ENCODE measurements at regions not wholly inside any gene's neighbourhood (a gene's known extent, or its start where the extent isn't known, plus 50 kb on each side); places are given as distances from the start of the nearest gene placed in this dataset.

DNA sequence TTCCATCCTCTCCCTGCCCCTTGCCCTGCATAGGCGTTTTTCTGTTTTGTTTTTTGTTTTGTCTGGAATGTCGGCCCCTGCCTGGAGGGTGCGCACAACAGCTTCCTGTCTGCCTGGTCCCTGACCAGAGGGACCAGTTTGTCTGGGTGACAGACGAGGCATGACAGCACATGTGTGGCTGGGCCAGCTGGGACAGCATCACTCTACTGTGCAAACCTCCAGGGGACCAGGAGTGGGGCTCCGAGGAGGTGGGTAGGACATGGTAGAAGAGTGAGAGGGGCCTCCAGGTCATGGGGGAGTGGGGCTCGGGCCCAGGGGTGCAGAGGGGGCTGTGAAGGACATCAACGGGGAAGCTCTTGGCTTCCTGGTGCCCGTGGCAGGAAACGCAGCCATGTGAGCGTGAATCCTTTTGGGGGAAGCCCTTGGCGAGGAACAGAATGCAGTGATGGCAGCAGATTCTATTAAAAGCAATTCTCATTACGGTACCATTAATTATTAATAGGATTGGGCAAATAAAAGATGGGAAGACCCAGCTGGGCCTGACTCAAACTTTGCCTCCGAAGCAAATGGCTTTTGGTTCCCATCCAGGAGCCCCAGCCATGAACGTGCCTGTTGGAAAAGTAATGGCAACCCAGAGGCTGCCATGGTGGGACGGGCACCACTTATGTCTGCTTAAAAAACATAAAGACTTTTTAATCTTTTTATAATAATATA lies 184.4 kb upstream of the IER5L start:
- ATAC-seq (ENCODE audit: low FRiP score) (no peak), DNase-seq (ENCODE audit: low spot score) (no peak)
- TF ChIP-seq, protein P1, sequence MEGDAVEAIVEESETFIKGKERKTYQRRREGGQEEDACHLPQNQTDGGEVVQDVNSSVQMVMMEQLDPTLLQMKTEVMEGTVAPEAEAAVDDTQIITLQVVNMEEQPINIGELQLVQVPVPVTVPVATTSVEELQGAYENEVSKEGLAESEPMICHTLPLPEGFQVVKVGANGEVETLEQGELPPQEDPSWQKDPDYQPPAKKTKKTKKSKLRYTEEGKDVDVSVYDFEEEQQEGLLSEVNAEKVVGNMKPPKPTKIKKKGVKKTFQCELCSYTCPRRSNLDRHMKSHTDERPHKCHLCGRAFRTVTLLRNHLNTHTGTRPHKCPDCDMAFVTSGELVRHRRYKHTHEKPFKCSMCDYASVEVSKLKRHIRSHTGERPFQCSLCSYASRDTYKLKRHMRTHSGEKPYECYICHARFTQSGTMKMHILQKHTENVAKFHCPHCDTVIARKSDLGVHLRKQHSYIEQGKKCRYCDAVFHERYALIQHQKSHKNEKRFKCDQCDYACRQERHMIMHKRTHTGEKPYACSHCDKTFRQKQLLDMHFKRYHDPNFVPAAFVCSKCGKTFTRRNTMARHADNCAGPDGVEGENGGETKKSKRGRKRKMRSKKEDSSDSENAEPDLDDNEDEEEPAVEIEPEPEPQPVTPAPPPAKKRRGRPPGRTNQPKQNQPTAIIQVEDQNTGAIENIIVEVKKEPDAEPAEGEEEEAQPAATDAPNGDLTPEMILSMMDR (IDR thresholded peaks at IDR 0.05): no peak

DNA sequence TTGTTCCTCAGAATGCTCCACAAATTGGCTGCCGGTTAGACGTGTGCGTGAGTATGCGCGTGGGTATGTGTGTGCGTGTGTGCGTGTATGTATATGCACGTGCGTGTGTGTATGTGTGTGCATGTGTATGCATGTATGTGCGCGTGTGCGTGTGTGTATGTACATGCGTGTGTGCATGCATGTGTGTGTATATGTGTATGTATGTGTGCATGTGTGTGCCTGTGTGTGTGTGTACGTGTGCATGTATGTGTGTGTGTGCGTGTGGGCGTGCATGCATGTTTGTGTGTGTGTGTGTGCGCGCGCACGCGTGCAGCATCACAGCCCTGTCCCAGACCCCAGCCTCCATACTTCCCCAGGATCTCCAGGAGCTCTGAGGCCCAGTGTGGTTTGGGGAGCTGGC lies 183.1 kb upstream of the IER5L start:
- ATAC-seq (ENCODE audit: low FRiP score): no peak
- DNase-seq (ENCODE audit: low spot score): no peak
- TF ChIP-seq, protein P1 (IDR thresholded peaks at IDR 0.05): no peak

- DNase-seq (ENCODE audit: low spot score): no peak
- ATAC-seq (ENCODE audit: low FRiP score): no peak
- TF ChIP-seq, protein P1 (IDR thresholded peaks at IDR 0.05): no peak
These were observed 182.0 kb upstream of the IER5L start for GRCh38 chr9:129359916-129360536.

- ATAC-seq (ENCODE audit: low FRiP score) (no peak), DNase-seq (ENCODE audit: low spot score) (no peak)
- TF ChIP-seq, protein P1 (IDR thresholded peaks at IDR 0.05): no peak
These were observed 181.2 kb upstream of the IER5L start for GRCh38 chr9:129359162-129359811.

DNA sequence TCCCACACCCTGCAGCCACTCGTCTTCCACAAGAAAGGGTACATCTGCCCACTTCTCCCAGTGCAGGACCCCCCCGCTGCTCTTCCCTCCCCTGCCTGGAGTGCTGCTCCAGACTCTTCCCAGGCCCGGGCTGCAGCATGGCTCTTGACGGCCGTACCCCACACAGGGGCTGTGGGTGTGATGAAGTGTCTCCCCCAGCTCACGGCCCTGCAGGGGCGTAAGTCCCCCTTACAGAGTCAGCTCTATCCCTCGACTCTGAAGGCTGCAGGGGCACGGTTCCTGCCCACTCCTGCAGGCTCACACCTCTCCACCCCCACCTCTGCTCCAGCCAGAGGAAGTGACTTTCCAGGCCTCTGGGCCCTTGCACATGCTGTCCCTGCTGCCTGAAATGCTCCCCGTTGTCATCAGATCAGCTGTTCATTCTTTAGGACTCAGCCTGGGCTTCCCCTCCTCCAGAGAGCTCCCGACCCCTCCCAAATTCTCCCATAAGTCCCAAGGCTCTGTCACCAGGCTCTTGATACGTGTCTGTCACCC lies 180.6 kb upstream of the IER5L start:
- DNase-seq (ENCODE audit: low spot score): no peak
- TF ChIP-seq, protein P1 (IDR thresholded peaks at IDR 0.05): no peak
- no peak for ATAC-seq (ENCODE audit: low FRiP score)

GRCh38 chr9:129357773-129358245 lies 179.7 kb upstream of the IER5L start:
- DNase-seq (ENCODE audit: low spot score) (no peak), ATAC-seq (ENCODE audit: low FRiP score) (no peak)
- TF ChIP-seq, protein P1 (IDR thresholded peaks at IDR 0.05): no peak
